ENCODE measurements at regions not wholly inside any gene's neighbourhood (a gene's known extent, or its start where the extent isn't known, plus 50 kb on each side); places are given as distances from the start of the nearest gene placed in this dataset.

DNA sequence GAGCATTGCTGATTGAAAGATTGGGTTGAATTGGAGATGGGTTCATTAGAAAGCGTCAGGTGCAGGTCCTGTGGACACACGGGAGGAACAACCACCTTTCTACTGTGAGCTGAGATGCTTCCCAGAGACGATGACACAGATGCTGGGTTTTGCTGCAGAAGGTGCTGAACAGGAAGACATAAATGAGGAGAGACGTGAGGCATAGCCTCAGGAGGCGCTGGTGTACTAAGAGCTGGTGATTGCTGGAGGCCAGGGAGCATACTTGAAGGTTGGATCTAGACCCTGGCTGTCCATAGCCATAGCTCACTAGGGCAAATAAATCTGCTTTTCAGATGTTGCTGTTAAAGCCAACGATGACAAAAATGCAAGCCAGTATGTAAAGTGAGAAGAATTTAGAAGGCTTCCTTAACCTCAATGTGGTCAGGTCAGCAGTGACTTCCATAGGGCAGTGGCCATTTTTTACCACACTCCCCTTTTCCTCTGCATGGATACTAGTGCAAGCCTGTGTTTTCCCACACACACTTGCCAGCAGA is 153.7 kb downstream of the SOX11 start:
- no peak for DNase-seq

DNA sequence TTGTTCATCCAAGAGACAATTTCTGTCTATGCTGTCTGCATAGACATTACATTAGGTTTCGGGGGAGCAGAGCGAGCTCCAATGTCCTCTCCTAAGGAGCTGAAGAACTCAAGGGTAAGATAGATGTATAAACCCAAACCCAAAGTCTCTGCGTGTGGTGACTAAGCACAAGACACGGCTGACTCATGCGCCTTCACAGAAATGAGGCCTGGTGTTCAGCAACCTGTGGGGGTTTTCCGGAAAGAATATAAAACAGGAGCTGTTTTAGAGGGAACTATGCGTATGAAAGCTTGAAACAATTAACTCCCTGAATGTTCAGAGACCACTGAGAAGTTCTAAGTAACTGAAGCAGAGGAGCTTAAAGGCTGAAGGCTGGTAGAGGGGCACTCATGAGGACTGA is 154.7 kb downstream of the SOX11 start:
- DNase-seq: no peak

DNA sequence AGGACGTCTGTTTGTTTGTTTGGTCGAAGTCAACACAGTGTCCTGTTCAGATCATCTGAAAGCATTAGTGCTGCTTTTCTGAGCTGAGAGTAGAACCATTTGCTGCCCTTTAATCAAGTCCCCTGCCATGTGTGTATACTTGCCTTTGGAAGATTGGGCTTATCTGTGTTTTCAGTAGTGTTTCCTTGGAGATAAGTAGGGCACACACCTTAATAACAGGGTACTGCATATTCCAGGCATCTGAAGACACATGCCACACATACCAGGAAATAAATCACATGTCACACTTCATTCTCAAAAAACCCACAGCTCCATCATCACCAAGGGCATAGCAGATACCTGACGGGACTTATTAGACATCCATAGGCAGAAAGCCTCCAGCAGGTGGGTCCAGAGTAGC is 157.4 kb downstream of the SOX11 start:
- no peak for DNase-seq

DNA sequence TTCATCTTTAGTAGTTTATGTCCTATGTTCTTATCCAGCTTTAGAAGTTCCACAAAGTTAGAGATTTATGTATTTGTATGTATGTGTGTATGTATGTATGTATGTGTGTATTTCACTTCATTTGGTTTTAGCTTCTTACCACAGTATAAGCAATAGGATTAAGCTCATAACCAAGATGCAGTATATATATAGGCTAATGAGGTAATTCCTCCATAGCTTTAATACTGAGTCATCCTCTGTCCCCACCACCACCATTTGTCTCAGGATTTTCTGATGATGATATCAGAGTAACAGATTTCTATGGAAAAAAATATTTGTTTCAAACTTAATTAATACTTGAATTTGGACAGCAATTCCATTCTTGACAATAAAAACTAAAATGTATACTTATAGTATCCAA is 159.2 kb downstream of the SOX11 start:
- no peak for DNase-seq

DNA sequence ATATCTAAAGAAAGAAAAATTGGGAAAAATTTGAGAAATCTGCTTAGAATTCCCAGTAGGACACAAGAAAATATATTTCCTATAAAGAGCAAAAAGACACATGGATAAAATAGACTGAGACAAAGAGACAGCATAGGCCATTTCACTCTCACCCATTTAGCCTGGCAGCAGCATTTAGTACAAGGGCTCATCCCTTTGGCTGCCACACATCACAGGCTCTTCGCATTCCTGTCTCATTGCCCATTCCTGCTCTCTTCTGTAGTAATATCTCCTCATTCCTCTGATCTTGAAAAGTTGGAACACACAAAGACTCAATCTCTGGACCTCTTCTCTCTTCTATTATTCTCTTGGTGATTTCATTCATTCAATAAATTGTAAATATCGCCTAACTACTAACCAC is 162.6 kb downstream of the SOX11 start:
- DNase-seq: no peak

DNA sequence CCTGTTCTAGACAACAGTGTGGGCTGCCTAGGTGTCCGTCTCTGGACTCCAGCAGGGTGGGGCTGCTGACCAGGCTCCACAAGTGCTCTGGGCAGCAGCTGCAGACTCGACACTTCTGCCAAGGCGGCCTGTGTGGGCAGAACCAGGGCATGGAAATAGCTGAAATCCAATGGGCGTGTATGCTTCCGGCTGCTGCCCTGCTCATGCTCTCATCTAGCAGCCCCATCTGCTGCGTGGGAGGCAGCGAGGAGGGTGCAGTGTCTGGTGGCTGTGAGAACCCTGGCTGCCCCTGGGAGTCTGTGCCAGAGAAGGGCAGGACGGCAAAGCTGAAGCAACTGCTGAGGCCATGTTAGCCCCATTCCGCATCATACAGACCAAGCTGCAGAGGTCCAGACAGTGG is 174.9 kb downstream of the SOX11 start:
- DNase-seq: no peak

DNA sequence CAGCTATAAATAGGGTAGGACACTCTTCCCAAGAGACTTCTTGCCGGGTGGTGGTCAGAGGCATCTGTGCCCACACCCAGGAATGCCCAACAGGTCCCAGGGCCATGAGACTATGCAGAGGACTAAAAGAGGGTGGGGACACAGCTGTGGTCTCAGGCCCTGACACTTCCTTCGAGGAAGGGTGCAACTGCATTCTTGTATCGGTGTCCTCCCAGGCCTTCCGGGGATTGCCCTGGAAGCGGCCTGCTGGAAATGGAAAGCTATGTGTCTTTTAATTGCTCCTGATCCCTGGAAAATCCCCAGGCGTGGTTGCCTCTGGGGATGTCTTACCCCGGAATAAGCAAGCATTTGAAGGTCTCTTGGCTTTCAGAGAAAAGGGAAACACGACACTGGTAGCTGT is 176.7 kb downstream of the SOX11 start:
- DNase-seq: no peak

DNA sequence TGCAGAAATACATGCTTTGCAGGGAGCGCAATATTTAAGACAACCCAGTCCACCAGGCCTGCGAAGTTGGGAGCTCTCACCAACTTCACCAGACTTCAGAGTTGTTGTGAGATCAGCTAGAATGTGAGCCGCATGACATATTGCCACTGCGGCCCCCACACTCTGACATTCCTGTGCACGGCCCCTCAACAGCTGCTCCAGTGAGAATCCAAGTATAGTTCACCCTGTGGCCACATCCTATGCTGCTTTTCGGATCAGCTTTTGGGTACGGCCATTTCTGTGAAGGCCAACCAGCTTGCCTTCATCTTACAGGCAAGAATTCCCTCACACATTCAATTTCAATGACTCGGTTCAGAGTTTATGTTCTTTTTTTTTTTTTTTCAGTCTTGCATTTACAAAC is 177.8 kb downstream of the SOX11 start:
- DNase-seq: no peak

DNA sequence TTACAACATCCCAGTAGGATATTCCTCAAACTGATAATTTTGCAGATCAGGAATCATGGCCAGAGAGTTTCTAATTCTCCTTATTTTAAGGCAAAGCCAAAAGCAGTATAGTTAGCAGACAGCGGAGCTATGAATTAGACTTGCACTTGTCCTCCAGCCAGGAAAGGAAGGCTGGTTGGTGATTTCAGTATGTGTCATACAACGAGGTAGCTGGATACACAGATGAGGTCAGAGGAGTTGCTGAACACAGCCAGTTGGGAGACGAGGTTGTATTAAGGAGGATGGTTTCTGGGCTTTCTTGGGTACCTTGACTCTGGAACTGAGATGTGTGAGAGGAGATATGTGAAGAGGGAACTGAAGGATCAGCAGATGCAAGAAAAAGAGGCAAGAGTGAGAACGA is 185.2 kb downstream of the SOX11 start:
- DNase-seq: no peak

DNA sequence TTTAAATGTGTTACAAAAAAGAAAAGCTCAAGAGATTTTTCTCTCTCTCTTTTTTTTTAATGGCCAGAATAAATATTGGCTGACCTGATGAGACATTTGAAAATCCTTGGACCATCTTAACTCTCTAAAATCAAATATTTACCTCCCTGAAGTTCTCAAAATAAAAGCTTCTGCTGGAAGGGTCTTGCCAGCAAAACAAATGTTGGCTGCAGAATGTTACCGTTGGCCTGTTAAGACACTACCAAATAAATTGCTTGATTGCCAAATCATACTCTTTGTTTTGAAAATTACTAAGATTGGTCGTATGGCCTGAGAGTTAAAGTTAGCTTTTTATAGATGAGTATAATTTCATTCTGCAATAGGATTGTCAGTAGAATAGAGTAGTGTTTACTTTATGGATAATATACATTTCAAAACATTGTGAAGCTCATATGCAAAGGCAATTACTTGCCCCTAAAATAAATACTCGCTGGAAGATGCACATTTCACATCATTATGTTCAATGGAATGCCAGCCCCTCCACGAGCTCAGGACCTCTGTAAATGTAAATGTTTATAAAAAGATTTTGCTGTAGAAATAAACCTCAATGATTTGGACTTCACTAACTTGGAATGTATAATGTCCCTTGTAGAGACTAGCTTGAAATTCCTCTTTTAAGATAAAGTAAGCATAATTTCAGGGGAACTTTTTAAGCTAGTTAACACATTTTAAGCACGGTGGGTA is 193.4 kb downstream of the SOX11 start:
- DNase-seq: no peak

DNA sequence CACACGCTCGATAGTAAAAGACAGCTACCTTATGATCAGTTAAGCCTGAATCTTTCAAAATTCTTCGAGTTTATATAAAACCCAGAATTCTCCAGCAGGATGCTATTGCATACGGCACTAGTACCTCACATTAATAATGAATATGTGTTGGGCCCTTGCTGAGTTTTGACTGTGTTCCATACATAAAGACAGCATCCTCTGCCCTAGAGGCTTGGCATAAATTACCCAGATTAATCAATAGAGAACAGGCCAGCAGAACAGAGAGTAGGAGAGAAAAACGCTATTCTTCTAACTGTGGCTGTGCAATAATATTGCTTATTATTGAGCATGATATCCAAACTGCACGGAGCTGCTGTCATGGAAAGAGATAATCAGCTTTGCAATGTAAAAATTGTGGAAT is 194.3 kb downstream of the SOX11 start:
- no peak for DNase-seq

DNA sequence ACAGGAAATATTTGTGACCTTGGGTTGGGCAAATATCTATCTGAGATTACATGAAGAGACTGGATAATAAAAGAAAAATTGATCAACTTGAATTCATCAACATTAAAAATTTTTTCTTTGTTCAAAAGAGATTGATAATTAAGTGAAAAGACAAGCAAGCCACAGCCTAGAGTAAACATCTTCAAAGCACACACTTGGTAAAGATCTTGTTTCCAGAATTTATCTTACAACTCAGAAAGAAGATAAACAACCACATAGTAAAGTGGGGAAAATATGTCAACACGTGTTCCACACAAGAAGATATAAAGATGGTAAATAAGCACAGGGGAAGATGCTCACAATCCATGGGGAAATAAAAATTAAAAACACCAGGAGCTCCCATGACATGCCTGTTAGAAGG is 195.9 kb downstream of the SOX11 start:
- no peak for DNase-seq

DNA sequence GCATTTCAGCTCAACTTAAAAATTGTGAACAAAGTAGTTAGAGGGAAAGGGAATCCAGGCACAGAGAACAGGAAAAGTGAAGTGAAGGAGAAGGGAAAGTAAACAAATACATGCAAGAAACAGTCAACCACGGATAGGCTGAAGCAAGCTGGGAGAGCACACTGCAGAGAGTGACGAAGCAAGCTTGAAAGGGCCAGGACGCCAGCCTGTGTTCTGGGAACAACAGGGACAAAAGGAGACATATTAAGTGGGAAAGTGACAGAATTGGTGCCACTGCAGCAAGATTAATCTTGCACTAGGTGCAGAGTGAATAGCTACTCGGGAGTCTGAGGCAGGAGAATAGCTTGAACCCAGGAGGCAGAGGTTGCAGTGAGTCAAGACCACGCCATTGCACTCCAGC is 197.3 kb downstream of the SOX11 start:
- no peak for DNase-seq

DNA sequence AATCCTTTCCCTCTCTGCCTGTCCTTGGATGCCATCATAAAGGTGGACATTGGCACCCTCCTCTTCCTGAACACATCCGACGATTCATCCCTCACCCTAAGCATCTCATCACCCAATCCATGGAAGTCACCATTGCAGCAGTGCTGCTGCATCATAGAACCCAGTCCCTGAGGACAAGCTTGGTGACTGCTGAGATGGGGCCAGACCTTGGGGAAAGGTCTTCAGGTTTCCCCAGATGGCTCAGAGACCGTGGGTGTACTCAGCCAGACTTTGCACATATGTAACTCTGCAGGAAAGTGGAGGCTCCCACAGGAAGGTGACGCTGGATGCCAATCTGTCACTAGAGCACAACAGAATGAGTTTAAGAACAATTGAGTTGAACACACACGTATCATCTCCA is 202.2 kb downstream of the SOX11 start:
- no peak for DNase-seq

DNA sequence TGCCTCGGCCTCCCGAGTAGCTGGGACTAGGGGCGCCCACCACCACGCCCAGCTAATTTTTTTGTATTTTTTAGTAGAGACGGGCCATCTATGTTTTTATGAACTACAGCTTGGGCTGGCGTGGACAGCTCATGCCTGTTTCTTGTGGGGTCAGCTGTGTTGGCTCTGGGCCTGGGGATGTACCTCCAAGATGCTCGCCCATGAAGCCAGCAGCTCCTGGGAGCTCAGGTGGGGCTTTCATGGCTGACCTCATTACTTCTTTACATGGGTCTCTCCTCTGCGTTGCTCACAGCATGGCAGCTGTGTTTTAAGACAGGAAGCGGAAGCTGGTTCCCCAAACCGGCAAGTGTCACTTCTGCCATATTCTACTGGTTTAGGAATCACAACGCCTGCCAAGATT is 203.1 kb downstream of the SOX11 start:
- DNase-seq: no peak

DNA sequence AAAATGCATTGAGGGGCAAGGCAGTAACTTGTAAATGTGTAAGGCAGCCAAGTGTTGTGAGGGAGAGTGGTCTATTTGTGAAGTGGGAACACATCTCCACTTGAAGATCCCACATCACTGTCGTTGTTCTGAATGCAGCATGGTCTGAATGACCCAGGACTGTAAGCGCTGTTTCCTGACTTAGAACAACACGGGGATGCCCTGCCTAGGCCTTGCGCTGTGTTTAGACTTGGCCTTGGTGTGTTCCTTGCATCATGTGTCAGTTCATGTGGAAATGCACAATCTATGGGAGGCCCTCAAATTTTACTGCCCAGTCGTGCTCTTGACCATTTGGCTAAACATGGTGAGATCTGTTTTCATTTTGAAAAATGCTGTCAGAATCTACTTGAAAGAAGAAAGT is 205.1 kb downstream of the SOX11 start:
- DNase-seq: no peak

DNA sequence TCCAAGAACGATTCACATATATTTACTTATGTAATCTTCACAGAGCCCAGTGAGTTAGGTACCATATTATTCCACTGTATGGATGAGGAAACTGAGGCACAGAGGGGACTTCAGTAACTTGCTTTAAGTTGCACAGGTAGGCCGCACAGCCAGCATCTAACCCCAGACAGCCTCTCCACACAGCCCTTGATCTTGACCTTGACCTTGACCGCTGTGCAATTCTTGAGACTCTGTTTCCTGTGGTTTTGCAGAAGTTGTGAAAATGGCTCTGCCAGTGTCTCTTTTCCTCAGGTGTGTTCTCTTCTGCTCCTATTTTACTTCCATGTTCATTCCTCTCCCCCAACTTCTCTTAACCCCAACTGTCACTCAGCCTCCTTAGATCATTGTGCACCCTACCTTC is 206.5 kb downstream of the SOX11 start:
- no peak for DNase-seq

DNA sequence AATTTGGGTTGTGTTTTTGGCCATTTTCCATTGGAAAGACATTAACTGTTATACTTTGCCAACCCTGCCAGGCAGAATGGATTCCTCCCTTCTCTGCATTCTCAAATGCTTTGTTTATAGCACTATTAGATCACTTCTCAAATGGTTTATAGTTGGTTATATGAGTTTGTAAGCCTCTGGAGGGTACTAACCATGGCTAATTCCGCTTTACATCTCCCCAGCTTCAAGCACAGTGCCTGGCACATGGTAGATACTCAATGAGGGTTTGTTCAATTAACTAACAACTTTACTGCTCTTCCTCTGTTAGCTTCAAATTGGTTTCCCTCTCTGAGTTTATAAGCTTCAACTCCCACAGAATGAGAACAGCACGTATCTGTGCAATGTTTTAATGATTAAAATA is 213.5 kb downstream of the SOX11 start:
- no peak for DNase-seq

DNA sequence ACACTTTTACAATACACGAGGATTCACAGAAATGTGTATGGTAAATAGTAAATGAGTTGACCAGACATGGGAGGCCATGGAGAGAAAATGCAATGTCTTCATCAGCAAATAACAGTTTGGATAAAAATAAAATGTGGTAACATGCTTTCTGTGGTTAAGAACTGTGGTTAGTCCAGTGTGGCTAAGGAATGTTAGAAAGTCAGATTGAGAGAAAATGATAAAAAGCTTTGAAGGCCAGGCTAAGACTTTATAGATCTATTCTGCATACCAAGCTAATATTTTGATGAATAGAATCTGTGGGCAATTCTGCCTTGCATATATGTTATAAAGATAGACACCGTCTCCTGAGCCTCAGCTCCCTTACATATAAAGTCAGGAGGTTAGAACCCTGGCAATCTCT is 215.9 kb downstream of the SOX11 start:
- DNase-seq: no peak

DNA sequence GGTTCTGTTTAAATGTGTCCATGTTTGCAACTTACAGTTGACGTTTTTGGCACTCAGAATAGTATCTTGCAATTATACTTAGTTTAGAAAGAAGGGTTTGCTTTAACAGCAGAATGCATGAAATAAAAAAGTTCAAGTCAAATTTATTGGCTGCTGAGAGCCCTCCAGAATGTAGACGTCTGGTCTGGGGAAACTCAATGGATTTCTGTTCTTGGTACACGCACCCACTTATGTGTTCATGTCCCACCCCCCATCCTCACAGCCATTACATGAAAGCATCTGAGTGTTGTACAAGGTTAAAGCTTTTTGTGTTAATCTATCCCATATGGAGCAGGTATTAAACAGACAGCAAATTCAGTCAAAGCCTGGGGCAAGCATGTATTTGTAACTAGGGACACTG is 219.5 kb downstream of the SOX11 start:
- no peak for DNase-seq

DNA sequence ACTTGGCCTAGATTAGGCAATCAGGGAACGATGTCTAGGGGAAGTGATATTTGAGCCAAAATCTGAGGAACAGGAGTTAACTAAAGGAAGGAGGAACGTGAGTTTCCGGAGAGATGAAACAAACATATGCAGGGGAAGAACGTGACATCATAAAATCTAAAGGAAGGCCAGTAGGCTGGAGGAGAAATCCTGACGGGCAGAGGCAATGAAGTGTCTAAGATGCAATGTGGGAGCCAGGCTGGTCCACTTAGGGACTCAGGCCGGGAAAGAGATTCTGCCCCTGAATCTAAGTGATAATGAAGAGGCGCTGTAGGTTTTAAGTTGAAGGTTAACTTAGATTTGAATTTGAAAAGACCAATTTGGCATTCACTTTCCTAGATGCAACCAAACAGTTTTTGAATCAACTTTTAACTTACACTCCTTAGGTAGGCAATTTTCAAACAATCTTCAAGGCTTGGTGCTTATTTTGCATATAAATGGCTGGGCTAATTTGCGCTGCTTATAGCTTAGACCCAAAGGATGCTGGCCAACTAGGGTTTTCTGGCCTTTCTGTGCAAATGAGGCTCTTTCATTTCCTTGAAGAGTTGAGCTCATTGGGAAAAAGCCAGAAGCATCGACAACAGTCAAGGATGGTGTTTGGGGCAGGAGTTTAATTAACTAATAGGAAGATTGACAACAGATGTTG is 221.7 kb downstream of the SOX11 start:
- no peak for DNase-seq

DNA sequence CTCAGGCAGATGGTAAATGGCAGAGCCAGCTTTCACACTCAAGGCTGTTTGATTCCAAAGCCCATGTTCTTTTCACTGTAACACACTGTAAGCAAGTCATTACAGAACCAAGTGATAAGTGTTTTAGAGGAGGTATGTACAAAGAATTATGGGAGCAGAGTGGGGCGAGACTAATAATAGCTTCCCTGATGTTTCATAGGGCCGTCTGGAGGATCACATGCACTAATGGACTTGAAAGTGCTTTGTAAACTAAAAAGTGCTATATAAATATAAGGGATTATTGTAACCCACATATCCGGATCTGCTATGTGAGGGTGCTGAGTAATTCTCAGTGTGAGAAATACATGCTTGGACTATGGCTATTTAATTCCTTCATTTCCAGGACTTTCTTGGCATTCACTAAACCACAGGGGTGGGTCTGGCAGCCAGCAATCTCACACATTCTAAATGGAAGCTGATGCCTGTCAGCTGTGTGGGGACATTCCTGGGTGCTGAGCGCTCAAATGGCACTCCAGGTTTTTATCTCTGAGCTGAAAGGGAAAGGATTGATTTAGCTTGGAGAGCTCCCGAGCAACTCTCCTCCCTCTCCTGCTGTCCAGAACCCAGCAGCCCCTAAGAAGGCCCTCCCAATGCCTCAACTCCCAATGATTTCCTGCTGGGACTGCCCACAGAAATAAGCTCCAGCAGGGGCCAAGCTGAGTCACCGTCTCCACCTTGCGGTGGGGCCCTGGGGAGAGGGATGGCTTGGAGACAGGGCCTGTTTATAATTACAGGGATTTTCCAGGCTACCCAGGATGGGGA is 222.8 kb downstream of the SOX11 start:
- DNase-seq: no peak

DNA sequence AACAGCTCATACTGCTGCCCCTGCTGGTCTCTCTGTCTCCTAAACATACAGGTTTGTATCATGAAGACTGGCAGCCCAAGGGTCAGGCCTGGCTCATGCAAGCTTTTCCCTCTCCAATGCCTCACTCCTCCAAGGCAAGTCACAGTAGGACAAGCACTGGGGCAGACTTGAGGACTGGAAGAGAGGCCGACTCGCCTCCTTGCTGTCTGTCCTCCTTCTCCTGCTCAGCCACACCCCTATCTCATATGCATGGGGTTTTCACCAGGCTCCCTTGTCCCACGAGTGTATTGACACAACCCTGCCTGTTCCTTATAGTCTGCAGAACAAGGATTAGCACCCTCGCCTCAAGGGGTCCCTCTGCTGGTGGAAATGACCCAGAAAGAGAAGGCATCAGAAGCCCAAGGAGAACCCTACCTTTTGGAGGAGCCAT is 223.7 kb downstream of the SOX11 start:
- DNase-seq: no peak

DNA sequence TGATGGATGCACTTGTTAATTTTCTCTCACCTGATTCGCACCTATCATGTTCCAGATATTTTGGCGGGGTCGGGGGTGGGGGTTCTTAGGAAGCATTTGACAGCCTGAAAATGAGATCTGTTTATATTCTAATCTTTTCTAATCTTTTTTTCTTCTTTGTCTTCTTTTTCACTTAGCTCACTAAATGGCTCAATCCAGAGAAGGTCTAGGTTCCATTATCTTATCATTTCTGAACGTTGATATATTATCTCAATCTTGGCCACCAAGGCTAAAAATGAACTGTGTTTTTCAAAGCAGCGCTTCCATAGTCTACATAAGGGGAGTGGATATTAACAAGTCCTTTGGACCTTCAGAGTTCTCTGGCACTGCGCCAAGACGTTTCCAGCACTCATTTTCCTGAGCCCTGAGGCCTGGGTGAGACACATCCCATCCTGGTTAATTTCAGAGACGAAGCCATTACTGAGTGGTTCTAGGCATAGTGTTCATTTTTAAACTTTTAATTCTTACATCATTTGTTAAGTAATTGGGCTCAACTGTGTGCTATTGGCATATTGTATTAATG is 229.0 kb downstream of the SOX11 start:
- DNase-seq: no peak

Data from NCI-H1930 (cell line).